KBM-7 (cell line): ENCODE measurements at regions not wholly inside any gene's neighbourhood (a gene's known extent, or its start where the extent isn't known, plus 50 kb on each side); places are given as distances from the start of the nearest gene placed in this dataset.
"Not testable (repeated sequence)": the region's sequence is repeated elsewhere in the genome, so short reads cannot be mapped to it uniquely, and the experiment has no call there.

Source experiments
- DNase-seq: peaks from one replicate; pipeline ENCODE4 v3.0.0-alpha.2; 2015
- in situ Hi-C: fragments of 300-500 bp; cut with MboI; formaldehyde crosslinking; loops from 2 replicates; pipeline ENCODE4 v1.14.3; 2020; ENCODE audit warnings: low sequenced_read_pairs, low pct_unique_long_range_greater_than_20kb, mixed read lengths

- in situ Hi-C loops = no loop called here
- no peak for DNase-seq
Measured at GRCh38 chrX:487836-488235, 101.1 kb upstream of the PPP2R3B start.

DNA sequence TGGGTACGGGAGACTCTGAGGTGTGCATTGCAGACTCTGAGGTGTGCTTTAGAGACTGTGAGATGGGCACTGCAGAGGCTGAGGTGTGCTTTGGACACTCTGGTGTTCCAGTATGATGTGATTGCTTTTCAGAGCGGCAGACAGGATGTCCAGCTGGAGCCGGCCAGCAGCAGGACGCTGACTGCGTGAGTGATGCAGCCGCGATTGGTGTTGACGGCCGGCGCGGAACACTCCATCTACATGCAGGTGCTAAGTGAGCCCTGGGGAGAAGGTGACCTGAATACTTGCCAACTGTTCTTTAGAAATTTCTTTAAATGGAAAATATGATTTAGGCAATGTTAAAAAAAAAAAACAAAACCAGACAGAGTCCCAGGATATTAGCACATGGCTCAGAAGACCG is 103.1 kb upstream of the PPP2R3B start:
- no peak for DNase-seq
- in situ Hi-C loops = no loop called here

- no peak for DNase-seq
- in situ Hi-C loops = no loop called here
Measured at GRCh38 chrX:497186-498014, 110.7 kb upstream of the PPP2R3B start.

DNA sequence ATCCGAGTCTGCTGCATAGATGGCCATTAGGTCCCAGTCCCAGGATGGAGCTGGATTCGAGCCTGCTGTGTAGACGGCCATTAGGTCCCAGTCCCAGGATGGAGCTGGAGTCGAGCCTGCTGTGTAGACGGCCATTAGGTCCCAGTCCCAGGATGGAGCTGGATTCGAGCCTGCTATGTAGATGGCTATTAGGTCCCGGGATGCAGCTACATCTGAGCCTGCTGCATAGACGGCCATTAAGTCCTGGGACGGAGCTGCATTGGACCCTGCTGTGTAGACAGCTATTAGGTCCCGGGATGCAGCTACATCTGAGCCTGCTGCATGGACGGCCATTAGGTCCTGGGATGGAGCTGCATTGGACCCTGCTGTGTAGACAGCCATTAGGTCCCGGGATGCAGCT is 112.2 kb upstream of the PPP2R3B start:
- in situ Hi-C loops, DNase-seq: not testable (repeated sequence)

- no peak for DNase-seq
- in situ Hi-C loops = no loop called here
Measured at GRCh38 chrX:499870-500364, 113.2 kb upstream of the PPP2R3B start.

GRCh38 chrX:500481-501010 is 113.8 kb upstream of the PPP2R3B start:
- DNase-seq = no peak
- in situ Hi-C loops = no loop called here

DNA sequence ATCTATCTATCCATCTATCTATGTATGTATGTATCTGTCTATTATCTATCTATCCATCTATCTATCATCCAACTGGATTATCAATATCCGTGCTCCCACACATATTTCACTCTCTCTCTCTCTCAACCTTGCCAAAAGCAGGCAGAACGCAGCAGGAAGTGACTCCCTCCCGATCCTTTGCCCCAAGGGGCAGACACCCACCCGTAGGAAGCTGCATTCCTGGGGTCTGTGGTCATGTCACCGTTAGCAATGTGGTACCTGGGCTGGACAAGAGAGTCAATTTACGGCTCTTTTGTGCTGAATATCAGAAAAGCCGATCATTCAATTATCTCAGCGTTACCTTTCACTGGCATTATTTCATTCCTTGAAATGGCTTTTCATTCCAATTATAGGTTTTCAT is 119.6 kb upstream of the PPP2R3B start:
- in situ Hi-C loops = no loop called here
- DNase-seq = no peak

DNA sequence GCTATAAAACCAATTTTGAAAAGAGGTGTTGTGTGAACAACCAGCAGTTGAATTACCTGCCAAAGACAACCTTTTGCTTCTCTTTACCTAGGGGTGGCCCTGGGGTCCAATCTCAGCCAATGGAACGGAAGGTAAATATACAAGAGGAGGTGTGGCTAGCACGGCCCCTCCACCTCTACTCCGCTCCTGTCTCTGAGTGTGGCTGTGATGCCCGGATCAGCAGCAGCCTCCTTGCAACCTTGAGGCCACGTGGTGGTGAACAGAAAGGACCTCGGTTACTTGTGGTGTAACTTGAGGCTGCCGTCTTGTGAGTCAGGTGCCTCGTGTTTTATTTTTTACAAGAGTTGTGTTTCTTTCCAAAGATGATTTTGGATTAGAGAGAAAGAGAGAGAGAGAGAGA is 121.5 kb upstream of the PPP2R3B start:
- in situ Hi-C loops = no loop called here
- no peak for DNase-seq

DNA sequence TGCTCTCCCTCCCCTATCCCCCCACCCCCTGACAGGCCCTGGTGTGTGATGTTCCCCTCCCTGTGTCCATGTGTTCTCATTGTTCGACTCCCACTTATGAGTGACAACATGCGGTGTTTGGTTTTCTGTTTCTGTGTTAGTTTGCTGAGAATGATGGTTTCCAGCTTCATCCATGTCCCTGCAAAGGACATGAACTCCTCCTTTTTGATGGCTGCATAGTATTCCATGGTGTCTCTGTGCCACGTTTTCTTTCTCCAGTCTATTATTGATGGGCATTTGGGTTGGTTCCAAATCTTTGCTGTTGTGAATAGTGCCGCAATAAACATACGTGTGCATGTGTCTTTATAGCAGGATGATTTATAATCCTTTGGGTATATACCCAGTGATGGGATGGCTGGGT is 121.8 kb upstream of the SHOX start:
- DNase-seq, in situ Hi-C loops: not testable (repeated sequence)

DNA sequence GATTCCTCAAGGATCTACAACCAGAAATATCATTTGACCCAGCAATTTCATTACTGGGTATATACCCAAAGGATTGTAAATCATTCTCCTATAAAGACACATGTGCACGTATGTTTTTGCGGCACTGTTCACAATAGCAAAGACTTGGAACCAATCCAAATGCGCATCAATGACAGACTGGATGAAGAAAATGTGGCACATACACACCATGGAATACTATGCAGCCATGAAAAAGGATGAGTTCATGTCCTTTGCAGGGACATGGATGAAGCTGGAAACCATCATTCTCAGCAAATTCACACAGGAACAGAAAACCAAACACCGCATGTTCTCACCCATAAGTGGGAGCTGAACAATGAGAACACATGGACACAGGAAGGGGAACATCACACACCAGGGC is 119.5 kb upstream of the SHOX start:
- DNase-seq, in situ Hi-C loops: not testable (repeated sequence)

DNA sequence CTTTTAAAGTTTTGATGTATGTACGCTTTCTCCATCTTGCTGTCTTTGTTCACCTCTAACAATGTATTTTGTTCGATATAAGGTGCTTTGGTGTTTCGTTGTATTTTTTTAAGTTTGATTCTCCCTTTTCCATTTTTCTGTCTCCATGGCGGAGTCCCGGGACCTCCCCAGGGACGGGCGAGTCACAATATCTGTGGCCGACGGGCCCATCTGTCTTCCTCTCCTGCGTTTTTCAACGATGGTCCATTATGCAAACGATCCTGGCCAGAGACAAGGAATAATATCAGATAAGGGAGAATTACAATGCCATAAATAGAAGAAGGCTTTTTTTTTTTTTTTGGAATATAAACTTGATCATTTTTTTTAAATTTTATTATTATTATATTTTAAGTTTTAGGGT is 112.3 kb upstream of the SHOX start:
- DNase-seq = no peak
- in situ Hi-C loops = no loop called here

DNA sequence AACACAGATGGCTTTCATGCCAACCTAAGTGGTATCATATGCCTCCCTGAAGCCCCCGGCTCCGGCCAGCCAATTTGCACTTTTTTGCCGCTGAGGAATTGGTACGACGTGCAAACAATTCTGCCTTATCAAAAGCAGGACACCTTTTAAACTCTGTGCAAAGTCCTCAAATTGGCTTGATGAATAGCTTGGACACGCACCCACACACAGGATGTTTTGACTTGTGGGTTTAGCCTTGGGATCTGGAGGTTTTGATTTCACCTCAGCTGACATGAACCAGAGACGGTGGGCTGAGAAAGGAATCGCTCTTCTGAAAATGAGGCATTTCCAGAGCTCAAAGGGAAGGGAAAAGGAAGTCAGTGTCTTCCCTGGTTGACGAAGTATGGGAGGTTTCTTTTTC is 110.8 kb upstream of the SHOX start:
- no peak for DNase-seq

DNA sequence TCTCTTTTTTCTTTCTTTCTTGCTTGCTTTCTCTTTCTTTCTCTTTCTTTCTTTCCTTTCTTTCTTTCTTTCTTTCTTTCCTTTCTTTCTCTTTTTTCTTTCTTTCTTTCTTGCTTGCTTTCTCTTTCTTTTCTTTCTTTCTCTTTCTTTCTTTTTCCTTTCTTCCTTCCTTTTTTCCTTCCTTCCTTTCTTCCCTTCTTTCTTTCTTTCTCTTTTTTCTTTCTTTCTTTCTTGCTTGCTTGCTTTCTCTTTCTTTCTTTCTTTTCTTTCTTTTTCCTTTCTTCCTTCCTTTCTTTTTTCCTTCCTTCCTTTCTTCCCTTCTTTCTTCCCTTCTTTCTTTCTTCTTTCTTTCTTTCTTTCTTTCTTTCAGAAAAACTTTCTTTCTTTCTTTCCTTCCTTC is 108.1 kb upstream of the SHOX start:
- DNase-seq = no peak
- in situ Hi-C loops = no loop called here

More for the DNA sequence above, 110.8 kb upstream of the SHOX start:
- in situ Hi-C loops = no loop called here

DNA sequence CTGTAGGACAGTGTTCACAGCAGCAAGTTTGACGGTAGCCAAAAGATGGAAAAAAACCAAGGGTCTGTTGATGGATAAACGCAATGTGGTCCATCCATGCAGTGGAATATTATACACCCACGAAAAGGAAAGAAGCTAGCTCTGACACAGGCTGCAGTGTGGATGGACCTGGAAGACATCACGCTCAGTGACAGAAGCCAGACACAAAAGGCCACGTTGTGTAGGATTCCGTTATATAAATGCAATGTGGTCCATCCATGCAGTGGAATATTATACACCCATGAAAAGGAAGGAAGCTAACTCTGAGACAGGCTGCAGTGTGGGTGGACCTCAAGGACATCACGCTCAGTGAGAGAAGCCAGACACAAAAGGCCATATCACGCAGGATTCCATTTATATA is 105.5 kb upstream of the SHOX start:
- in situ Hi-C loops = no loop called here
- no peak for DNase-seq

- in situ Hi-C loops = no loop called here
Measured at GRCh38 chrX:526295-527224, 104.0 kb upstream of the SHOX start.

DNA sequence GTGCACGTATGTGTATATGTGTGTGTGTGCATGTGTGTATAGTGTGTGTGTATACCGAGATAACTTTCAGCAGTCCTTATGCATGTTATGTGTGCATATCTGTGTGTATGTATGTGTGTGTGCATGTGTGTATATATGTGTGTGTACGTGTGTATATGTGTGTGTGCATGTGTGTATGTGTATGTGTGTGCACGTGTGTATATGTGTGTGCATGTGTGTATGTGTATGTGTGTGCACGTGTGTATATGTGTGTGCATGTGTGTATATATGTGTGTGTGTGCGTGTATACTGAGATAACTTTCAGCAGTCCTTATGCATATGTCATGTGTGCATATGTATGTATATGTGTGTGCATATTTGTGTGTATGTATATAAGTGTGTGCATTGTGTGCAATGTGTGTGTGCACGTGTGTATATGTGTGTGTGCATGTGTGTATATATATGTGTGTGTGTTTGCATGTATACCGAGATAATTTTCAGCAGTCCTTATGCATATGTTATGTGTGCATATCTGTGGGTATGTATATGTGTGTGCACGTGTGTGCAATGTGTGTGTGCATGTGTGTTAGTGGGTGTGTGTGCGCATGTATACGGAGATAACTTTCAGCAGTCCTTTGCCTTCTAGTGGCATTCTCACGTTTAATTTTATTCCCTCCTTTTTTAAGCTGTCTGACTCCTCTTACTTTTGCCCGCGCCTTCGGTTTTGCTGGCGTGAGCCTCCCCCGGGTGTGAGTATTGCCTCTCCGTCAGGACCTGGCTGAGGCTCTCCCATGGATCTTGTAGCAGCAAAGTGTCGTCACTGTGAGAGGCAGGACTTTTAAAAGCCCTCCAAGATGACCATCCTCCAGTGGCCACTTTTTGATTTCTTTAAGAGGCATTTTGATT is 99.6 kb upstream of the SHOX start:
- DNase-seq = no peak
- in situ Hi-C loops = no loop called here

More at GRCh38 chrX:526295-527224, 104.0 kb upstream of the SHOX start:
- DNase-seq = no peak

DNA sequence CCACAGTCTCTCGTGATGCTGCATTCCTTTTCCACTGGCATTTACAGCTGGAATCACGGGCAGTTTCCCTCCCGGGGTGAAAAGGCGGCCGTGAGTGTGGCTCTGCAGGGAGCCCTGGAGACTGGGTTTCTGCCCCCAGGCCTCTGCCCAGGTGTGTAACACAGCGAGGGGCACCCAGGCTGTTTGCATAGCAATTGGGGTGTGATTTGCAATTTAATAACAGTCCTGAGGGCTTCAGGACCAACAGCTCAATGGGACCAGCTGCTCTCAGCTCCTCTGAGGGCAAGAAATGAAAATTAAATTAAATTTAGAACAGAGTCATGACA is 99.0 kb upstream of the SHOX start:
- in situ Hi-C loops = no loop called here
- no peak for DNase-seq

- DNase-seq = no peak
- in situ Hi-C loops = no loop called here
Measured at GRCh38 chrX:534804-535203, 95.8 kb upstream of the SHOX start.

DNA sequence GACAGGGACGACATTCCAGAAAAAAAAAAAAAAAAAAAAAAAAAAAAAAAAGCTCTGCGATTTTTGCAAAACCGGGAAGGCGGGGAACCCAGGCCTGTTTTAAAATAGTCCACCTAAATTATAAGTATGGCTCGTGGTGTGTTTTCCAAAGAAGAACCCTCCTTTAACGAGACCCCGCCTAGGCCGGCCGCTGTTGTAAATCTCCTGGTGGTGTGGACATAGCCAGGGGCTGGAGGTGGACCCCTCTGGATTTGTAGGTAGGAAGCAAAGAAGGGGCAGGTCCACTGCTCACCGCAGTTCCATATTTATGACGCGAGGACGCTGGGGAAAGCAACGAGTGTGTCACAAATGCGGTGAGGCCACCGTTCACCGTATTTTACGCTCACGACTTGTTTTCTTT is 94.0 kb upstream of the SHOX start:
- in situ Hi-C loops = no loop called here
- DNase-seq = no peak
